ENCODE measurements at regions not wholly inside any gene's neighbourhood (a gene's known extent, or its start where the extent isn't known, plus 50 kb on each side); places are given as distances from the start of the nearest gene placed in this dataset.

GRCh38 chr19:16000024-16000663 is 51.3 kb downstream of the OR10H4 start:
- in situ Hi-C loops (cut with MboI; ENCODE audit: low pct_unique_long_range_greater_than_20kb, low sequenced_read_pairs), result no loop called here

GRCh38 chr19:16001481-16002312 is 52.9 kb downstream of the OR10H4 start:
- peak; percentile 64 for DNase-seq
- in situ Hi-C loops (cut with MboI; ENCODE audit: low pct_unique_long_range_greater_than_20kb, low sequenced_read_pairs), result no loop called here

More at GRCh38 chr19:16000024-16000663, 51.3 kb downstream of the OR10H4 start:
- no peak for DNase-seq

- DNase-seq, result no peak
- in situ Hi-C loops (cut with MboI; ENCODE audit: low pct_unique_long_range_greater_than_20kb, low sequenced_read_pairs), result no loop called here
These were observed 53.9 kb downstream of the OR10H4 start for GRCh38 chr19:16002406-16003384.

GRCh38 chr19:16003391-16003790 is 54.6 kb downstream of the OR10H4 start:
- in situ Hi-C loops (cut with MboI; ENCODE audit: low pct_unique_long_range_greater_than_20kb, low sequenced_read_pairs), result no loop called here

GRCh38 chr19:16005925-16006324 is 57.1 kb downstream of the OR10H4 start:
- DNase-seq, result no peak
- in situ Hi-C loops (cut with MboI; ENCODE audit: low pct_unique_long_range_greater_than_20kb, low sequenced_read_pairs), result no loop called here

More at GRCh38 chr19:16003391-16003790, 54.6 kb downstream of the OR10H4 start:
- DNase-seq, result no peak

- DNase-seq, result no peak
- in situ Hi-C loops (cut with MboI; ENCODE audit: low pct_unique_long_range_greater_than_20kb, low sequenced_read_pairs), result no loop called here
These were observed 63.7 kb upstream of the TPM4 start for GRCh38 chr19:16012552-16012951.

GRCh38 chr19:16013181-16013850 is 63.0 kb upstream of the TPM4 start:
- DNase-seq, result no peak
- in situ Hi-C loops (cut with MboI; ENCODE audit: low pct_unique_long_range_greater_than_20kb, low sequenced_read_pairs), result no loop called here

GRCh38 chr19:16013851-16014840 is 62.1 kb upstream of the TPM4 start:
- no peak for DNase-seq
- in situ Hi-C loops (cut with MboI; ENCODE audit: low pct_unique_long_range_greater_than_20kb, low sequenced_read_pairs), result no loop called here

- in situ Hi-C loops (cut with MboI; ENCODE audit: low pct_unique_long_range_greater_than_20kb, low sequenced_read_pairs), result no loop called here
- DNase-seq, result no peak
These were observed 61.1 kb upstream of the TPM4 start for GRCh38 chr19:16014923-16015804.

GRCh38 chr19:16015805-16016173 is 60.5 kb upstream of the TPM4 start:
- DNase-seq, result no peak
- in situ Hi-C loops (cut with MboI; ENCODE audit: low pct_unique_long_range_greater_than_20kb, low sequenced_read_pairs), result no loop called here

- in situ Hi-C loops (cut with MboI; ENCODE audit: low pct_unique_long_range_greater_than_20kb, low sequenced_read_pairs), result no loop called here
- no peak for DNase-seq
These were observed 59.8 kb upstream of the TPM4 start for GRCh38 chr19:16016226-16017137.

- in situ Hi-C loops (cut with MboI; ENCODE audit: low pct_unique_long_range_greater_than_20kb, low sequenced_read_pairs), result no loop called here
- no peak for DNase-seq
These were observed 59.2 kb upstream of the TPM4 start for GRCh38 chr19:16017138-16017490.

GRCh38 chr19:16018106-16018755 is 58.1 kb upstream of the TPM4 start:
- DNase-seq, result no peak
- in situ Hi-C loops (cut with MboI; ENCODE audit: low pct_unique_long_range_greater_than_20kb, low sequenced_read_pairs), result no loop called here

- no peak for DNase-seq
- in situ Hi-C loops (cut with MboI; ENCODE audit: low pct_unique_long_range_greater_than_20kb, low sequenced_read_pairs), result no loop called here
These were observed 57.3 kb upstream of the TPM4 start for GRCh38 chr19:16018801-16019551.

All from KBM-7 (cell line).